Nephron (organoid): ENCODE measurements at regions not wholly inside any gene's neighbourhood (a gene's known extent, or its start where the extent isn't known, plus 50 kb on each side); places are given as distances from the start of the nearest gene placed in this dataset.

Source experiments
- H3K27ac Mint-ChIP-seq, 3 experiments: 2 replicates each; pipeline ENCODE4 v1.8.0; 2020; ENCODE audit warnings: mixed read lengths in 3 of 3, mild to moderate bottlenecking in 2 of 3, moderate library complexity in 1 of 3
- H3K27me3 Mint-ChIP-seq: 2 replicates; pipeline ENCODE4 v1.8.0; 2021; ENCODE audit warnings: low read depth, mild to moderate bottlenecking, moderate library complexity, mixed read lengths
- H3K36me3 Mint-ChIP-seq: 2 replicates; pipeline ENCODE4 v1.8.0; 2020; ENCODE audit warnings: low read depth, mixed read lengths
- H3K4me1 Mint-ChIP-seq: 2 replicates; pipeline ENCODE4 v1.8.0; 2020; ENCODE audit warnings: mixed read lengths
- H3K4me3 Mint-ChIP-seq, 3 experiments: 2 replicates each; pipeline ENCODE4 v1.8.0; 2020; ENCODE audit warnings: mild to moderate bottlenecking in 3 of 3, mixed read lengths in 3 of 3, moderate library complexity in 2 of 3
- H3K9me3 Mint-ChIP-seq: 2 replicates; pipeline ENCODE4 v1.8.0; 2020; ENCODE audit warnings: mixed read lengths
- CTCF ChIP-seq, 3 experiments: fragments of 200-600 bp; sonication (generic); IDR thresholded peaks; one replicate each; pipeline ENCODE4 v1.5.0; 2021; ENCODE audit warnings: antibody characterized with exemption in 3 of 3; ENCODE audit not compliant: unreplicated experiment in 3 of 3

- no peaks in the 10 kb centered on the region for H3K4me1 Mint-ChIP-seq
- H3K36me3 Mint-ChIP-seq: no peaks in the 10 kb centered on the region
- H3K27me3 Mint-ChIP-seq: no peaks in the 10 kb centered on the region
- no peak for TF ChIP-seq CTCF (IDR thresholded peaks at IDR 0.05; ENCODE audit: unreplicated experiment in 3 of 3)
- no peak overlapping the region for H3K27ac Mint-ChIP-seq
- no peak overlapping the region for H3K4me3 Mint-ChIP-seq
- peaks cover 10% of the 10 kb centered on the region for H3K9me3 Mint-ChIP-seq
Observed at GRCh38 chr12:78340406-78340805, 509.7 kb downstream of the NAV3 start.

- Mint-ChIP-seq H3K9me3 (peaks cover 25% of the 10 kb centered on the region), H3K27me3 (no peaks in the 10 kb centered on the region), H3K36me3 (no peaks in the 10 kb centered on the region), H3K4me1 (no peaks in the 10 kb centered on the region), H3K27ac (no peak overlapping the region), H3K4me3 (no peak overlapping the region)
- TF ChIP-seq CTCF (IDR thresholded peaks at IDR 0.05; ENCODE audit: unreplicated experiment in 3 of 3): no peak
Observed at GRCh38 chr12:78343657-78344056, 513.0 kb downstream of the NAV3 start.

- Mint-ChIP-seq H3K4me1 (peaks cover 10% of the 10 kb centered on the region), H3K27ac (peak overlapping the region in 1 of 3 experiments; percentile 28), H3K4me3 (no peak overlapping the region), H3K9me3 (no peaks in the 10 kb centered on the region), H3K36me3 (no peaks in the 10 kb centered on the region), H3K27me3 (no peaks in the 10 kb centered on the region)
- TF ChIP-seq CTCF (IDR thresholded peaks at IDR 0.05; ENCODE audit: unreplicated experiment in 3 of 3): no peak
Observed at GRCh38 chr12:78359520-78359919, 505.1 kb upstream of the SYT1 start.

GRCh38 chr12:78361683-78362082, 502.9 kb upstream of the SYT1 start:
- Mint-ChIP-seq H3K4me3 (no peak overlapping the region), H3K27me3 (no peaks in the 10 kb centered on the region), H3K9me3 (no peaks in the 10 kb centered on the region), H3K36me3 (no peaks in the 10 kb centered on the region), H3K4me1 (peaks cover 10% of the 10 kb centered on the region), H3K27ac (no peak overlapping the region)
- TF ChIP-seq CTCF (IDR thresholded peaks at IDR 0.05; ENCODE audit: unreplicated experiment in 3 of 3): no peak

- no peaks in the 10 kb centered on the region for H3K36me3 Mint-ChIP-seq
- H3K4me1 Mint-ChIP-seq: no peaks in the 10 kb centered on the region
- H3K9me3 Mint-ChIP-seq: peaks cover under 1% of the 10 kb centered on the region
- H3K4me3 Mint-ChIP-seq: no peak overlapping the region
- H3K27me3 Mint-ChIP-seq: no peaks in the 10 kb centered on the region
- no peak overlapping the region for H3K27ac Mint-ChIP-seq
- TF ChIP-seq CTCF (IDR thresholded peaks at IDR 0.05; ENCODE audit: unreplicated experiment in 3 of 3): no peak
Observed at GRCh38 chr12:78371284-78371683, 493.3 kb upstream of the SYT1 start.

GRCh38 chr12:78375461-78375860, 489.1 kb upstream of the SYT1 start:
- H3K27ac Mint-ChIP-seq: no peak overlapping the region
- H3K9me3 Mint-ChIP-seq: peaks cover 24% of the 10 kb centered on the region
- no peak for TF ChIP-seq CTCF (IDR thresholded peaks at IDR 0.05; ENCODE audit: unreplicated experiment in 3 of 3)
- no peak overlapping the region for H3K4me3 Mint-ChIP-seq
- no peaks in the 10 kb centered on the region for H3K4me1 Mint-ChIP-seq
- peaks cover 10% of the 10 kb centered on the region for H3K36me3 Mint-ChIP-seq
- no peaks in the 10 kb centered on the region for H3K27me3 Mint-ChIP-seq
